ENCODE measurements at regions not wholly inside any gene's neighbourhood (a gene's known extent, or its start where the extent isn't known, plus 50 kb on each side); places are given as distances from the start of the nearest gene placed in this dataset.

DNA sequence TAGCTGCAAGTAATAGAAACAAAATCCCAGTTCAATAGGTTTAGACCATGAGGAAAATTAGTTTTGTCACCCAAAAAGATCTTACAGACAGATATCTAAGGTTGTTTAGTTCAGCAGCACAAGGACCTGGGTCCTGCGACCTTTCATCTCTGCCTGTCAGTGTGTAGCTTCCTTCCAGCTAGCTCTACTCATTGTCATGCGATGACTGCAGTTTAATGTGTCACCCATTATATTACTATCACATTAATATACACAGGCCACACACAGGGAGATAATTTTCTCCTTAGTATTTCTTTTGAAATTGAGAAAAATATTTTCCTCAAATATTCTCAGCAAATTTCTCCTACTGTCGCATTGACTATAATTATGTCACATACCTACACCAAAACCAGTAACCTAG lies 232.1 kb upstream of the ARSJ start:
- TF ChIP-seq, protein P1, sequence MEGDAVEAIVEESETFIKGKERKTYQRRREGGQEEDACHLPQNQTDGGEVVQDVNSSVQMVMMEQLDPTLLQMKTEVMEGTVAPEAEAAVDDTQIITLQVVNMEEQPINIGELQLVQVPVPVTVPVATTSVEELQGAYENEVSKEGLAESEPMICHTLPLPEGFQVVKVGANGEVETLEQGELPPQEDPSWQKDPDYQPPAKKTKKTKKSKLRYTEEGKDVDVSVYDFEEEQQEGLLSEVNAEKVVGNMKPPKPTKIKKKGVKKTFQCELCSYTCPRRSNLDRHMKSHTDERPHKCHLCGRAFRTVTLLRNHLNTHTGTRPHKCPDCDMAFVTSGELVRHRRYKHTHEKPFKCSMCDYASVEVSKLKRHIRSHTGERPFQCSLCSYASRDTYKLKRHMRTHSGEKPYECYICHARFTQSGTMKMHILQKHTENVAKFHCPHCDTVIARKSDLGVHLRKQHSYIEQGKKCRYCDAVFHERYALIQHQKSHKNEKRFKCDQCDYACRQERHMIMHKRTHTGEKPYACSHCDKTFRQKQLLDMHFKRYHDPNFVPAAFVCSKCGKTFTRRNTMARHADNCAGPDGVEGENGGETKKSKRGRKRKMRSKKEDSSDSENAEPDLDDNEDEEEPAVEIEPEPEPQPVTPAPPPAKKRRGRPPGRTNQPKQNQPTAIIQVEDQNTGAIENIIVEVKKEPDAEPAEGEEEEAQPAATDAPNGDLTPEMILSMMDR (IDR thresholded peaks at IDR 0.05) = no peak
- no peaks in the 10 kb centered on the region for H3K9me3 ChIP-seq
- H3K4me3 ChIP-seq = no peak overlapping the region
- WGBS, 2 donors = 84 to 87% methylated on average over 3 of the region's 3 CpGs
- no peaks in the 10 kb centered on the region for H3K4me1 ChIP-seq
- ATAC-seq = no peak
- no peak for DNase-seq
- no peaks in the 10 kb centered on the region for H3K36me3 ChIP-seq
- H3K27ac ChIP-seq = no peak overlapping the region
- H3K27me3 ChIP-seq = peaks cover 0 to 5% (median 0%) of the 10 kb centered on the region in 4 donors
- FAIRE-seq = no peak
- intact Hi-C loops (cut with DNase I) = no loop called here

DNA sequence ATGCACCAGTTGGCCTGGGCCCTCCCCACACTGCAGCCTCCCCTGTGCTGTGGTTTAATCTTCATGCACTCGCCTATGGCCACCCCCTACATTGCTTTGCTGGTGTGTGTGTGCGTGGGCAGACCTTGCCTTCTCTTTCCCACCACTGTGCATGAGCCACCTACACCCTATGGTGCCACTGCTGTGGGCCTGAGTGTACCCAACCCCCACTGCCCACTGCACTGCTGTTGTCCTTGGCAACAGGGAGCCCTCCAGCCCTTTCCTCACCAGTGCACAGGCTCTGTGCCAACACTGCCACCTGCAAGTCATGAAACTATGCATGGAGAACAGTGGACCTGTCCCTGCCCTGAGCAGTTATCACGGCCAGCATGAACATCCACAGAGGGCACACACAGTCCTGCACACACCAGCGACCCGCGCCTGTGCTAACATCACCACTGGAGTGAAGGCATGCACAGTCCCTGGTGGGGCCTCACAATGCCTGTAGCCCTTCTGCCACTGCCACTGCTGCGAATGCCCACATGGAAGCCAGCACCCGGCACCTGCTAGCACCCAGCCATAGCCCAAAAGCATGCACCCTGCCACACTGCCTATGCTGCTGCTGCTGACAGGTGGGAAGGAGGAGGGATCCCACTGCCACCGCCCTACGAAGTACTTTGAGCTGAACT lies 237.8 kb upstream of the ARSJ start:
- FAIRE-seq (no peak), ATAC-seq (no peak), DNase-seq (peak in 2 of 6 donors; percentile 17 to 47)
- H3K9me3 ChIP-seq = no peaks in the 10 kb centered on the region
- intact Hi-C loops (cut with DNase I) = no loop called here
- H3K27me3 ChIP-seq = no peaks in the 10 kb centered on the region
- TF ChIP-seq, protein P1 (IDR thresholded peaks at IDR 0.05) = no peak
- H3K27ac ChIP-seq = no peak overlapping the region
- H3K4me3 ChIP-seq = no peak overlapping the region
- 75 to 76% methylated on average over 10 of the region's 10 CpGs for WGBS, 2 donors
- H3K4me1 ChIP-seq = no peaks in the 10 kb centered on the region
- H3K36me3 ChIP-seq = no peaks in the 10 kb centered on the region

DNA sequence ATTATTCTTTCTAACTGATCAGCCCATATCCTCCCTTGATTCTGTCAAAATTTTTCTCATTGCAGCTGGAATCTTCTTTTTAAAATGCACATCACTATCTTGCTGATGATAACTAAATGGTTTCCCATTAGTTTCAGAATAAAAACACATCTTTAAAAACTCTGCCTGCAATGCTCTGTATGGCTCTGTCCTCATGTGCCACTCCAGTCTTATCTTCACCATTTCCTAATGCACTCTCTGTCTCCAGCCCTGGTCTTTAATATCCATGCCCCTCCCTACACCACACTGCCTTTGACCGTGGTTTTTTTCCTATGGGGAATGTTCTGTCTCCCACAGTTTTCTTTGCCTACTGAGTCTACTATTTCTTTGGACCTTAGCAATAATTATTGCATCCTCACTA lies 244.1 kb upstream of the ARSJ start:
- intact Hi-C loops (cut with DNase I) = no loop called here
- no peaks in the 10 kb centered on the region for H3K27me3 ChIP-seq
- H3K4me1 ChIP-seq = no peaks in the 10 kb centered on the region
- no peaks in the 10 kb centered on the region for H3K9me3 ChIP-seq
- TF ChIP-seq, protein P1 (IDR thresholded peaks at IDR 0.05) = no peak
- ATAC-seq (no peak), DNase-seq (no peak), FAIRE-seq (no peak)
- H3K27ac ChIP-seq = no peak overlapping the region
- 69 to 78% methylated on average over 1 of the region's 1 CpG for WGBS, 2 donors
- H3K36me3 ChIP-seq = no peaks in the 10 kb centered on the region
- H3K4me3 ChIP-seq = no peak overlapping the region

DNA sequence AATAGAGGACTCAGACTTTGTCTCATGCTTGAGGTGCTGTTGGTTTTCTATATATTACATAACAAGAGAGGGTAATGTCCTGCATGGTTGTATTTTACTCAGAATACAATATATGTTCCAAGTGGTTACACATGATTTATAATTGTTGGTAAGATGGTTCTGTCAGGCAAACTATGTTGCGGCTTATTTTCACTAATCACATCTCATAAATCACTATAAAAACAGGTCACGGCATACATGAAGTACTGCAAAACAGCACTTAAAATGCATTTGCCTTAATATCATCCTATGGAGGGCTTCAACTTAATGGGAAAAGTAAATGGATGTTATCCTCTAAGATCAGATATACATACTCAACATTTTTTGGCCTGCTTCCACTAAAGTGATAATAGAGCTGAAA lies 246.0 kb upstream of the ARSJ start:
- intact Hi-C loops (cut with DNase I) = no loop called here
- FAIRE-seq = no peak
- Histone ChIP-seq H3K9me3 (no peaks in the 10 kb centered on the region), H3K27me3 (no peaks in the 10 kb centered on the region), H3K27ac (no peak overlapping the region), H3K4me1 (no peaks in the 10 kb centered on the region), H3K4me3 (no peak overlapping the region), H3K36me3 (no peaks in the 10 kb centered on the region)
- WGBS, 2 donors = 43 to 44% methylated on average over 2 of the region's 2 CpGs
- TF ChIP-seq, protein P1 (IDR thresholded peaks at IDR 0.05) = no peak
- ATAC-seq = no peak
- DNase-seq = no peak

DNA sequence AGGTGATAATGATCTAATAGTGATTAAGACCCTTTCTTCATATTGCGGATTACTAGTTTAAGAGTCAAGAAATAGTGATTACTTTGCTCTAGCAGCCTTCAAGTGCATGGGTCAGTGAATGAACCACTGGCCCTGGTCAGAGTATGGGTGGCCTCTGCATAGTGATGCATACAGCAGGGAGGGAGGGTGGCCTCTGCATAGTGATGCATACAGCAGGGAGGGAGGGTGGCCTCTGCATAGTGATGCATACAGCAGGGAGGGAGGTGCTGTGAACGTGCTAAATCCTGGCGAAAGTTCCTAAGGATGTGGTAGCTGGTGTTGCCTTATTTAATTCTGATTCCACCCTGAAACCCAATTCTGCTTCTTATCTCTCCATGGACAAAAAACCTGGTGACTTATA lies 246.7 kb upstream of the ARSJ start:
- Histone ChIP-seq H3K36me3 (no peaks in the 10 kb centered on the region), H3K27me3 (no peaks in the 10 kb centered on the region), H3K27ac (no peak overlapping the region), H3K9me3 (no peaks in the 10 kb centered on the region), H3K4me1 (no peaks in the 10 kb centered on the region), H3K4me3 (no peak overlapping the region)
- intact Hi-C loops (cut with DNase I) = no loop called here
- DNase-seq (no peak), FAIRE-seq (no peak), ATAC-seq (no peak)
- WGBS, 2 donors = 54 to 60% methylated on average over 3 of the region's 3 CpGs
- TF ChIP-seq, protein P1 (IDR thresholded peaks at IDR 0.05) = no peak
